SW 1271 (cell line): ENCODE measurements at regions not wholly inside any gene's neighbourhood (a gene's known extent, or its start where the extent isn't known, plus 50 kb on each side); places are given as distances from the start of the nearest gene placed in this dataset.

ENCODE experiments used
- DNase-seq, 2 experiments: peaks; one replicate each; lab custom pipeline; 2025; lab: John Stamatoyannopoulos, UW

- DNase-seq = no peak
These were observed 883.7 kb downstream of the GALC start for GRCh38 chr14:87109271-87109670.

GRCh38 chr14:87108726-87109125 lies 884.3 kb downstream of the GALC start:
- no peak for DNase-seq

- DNase-seq = no peak
These were observed 890.1 kb downstream of the GALC start for GRCh38 chr14:87102811-87103378.

DNA sequence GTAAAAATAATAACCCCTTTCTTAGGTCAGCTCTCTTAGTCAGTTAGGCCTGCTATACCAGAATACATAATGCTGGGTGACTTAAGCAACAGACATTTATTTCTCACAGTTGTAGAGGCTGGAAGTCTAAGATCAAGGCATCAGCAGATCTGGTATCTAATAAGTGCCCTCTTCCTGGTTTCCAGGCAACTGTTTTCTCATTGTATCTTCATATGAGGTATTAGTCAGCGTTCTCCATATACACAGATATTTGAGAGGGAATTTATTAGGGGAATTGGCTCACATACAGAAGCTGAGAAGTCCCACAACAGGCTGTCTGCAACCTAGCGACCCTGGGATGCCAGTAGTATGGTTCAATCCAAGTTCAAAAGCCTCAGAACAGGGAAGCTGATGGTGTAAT lies 896.0 kb downstream of the GALC start:
- DNase-seq = no peak

DNA sequence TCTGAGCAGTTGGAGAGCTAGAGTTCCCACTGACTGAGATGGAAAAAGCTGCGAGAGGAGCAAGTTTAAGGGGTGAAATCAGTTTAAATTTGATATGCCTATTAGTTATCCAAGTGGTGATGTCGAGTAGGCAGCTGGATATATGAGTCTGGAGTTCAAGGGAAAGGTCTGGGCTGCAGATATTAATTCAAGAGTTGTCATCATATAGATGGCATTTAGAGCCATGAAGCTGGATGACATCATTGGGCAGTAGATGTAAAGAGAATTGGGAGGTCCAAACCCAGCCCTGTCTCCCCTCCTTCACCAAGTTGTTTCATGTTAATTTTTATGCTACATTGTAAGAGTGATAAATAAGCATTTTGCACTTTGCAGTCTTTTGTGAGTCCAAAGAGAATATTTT lies 898.1 kb downstream of the GALC start:
- DNase-seq = no peak

DNA sequence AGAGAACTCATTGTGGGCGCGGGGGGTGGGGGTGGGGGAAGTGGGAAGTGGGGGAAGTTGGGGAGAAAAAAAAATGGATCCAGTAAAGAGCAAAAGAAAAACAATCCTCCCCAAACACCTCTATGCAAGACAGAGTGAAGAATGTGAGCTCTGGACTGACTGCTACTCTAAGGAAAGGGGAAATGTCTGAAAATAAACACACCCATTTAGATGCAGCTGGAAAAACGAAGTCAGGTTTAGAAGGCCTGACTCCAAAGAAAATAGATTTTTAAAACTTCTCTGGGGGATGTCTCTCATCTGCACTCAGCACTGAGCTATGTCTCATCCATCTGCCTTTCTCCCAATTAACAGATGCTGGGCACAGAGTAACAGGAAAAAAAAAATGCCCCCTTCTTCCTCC lies 904.4 kb downstream of the GALC start:
- no peak for DNase-seq

DNA sequence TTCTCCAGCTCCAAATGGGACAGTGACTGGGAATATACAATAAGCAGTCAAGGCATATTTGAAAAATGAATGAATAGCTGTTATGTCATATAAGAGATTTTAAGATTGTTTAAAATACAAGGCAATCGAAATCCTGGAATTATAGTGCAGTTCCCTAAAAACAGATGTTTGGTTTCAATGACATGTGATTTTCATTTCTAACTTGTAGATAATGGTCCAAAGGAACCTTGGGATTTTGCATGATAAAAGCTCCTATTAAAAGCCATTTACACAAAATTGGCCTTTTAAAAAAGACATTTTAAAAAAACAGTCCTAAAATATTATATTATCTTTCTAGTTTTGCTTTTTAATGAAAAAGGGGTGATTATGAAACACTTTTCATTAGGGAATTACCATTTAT lies 905.1 kb downstream of the GALC start:
- no peak for DNase-seq

GRCh38 chr14:87084908-87085307 lies 908.1 kb downstream of the GALC start:
- DNase-seq = no peak

- DNase-seq = no peak
These were observed 910.1 kb downstream of the GALC start for GRCh38 chr14:87082917-87083316.

DNA sequence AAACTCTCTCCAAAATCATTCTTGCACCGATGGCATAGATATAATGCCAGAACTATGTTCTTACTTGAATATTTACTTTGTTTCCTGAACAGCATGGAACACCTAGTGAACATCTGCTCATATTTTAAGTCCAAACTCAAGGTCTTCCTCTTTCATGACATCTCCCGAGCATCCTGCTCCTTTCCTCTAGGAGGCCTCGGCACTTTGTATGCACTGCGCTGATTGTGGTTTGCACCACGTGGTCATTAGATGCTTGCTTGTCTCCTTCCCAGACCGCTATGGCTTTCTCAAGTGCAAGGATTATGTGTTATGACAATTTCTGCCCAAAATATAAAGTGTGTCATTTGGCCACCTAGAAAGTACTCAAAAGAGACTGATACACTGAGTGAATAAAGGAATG lies 912.0 kb downstream of the GALC start:
- DNase-seq = no peak

DNA sequence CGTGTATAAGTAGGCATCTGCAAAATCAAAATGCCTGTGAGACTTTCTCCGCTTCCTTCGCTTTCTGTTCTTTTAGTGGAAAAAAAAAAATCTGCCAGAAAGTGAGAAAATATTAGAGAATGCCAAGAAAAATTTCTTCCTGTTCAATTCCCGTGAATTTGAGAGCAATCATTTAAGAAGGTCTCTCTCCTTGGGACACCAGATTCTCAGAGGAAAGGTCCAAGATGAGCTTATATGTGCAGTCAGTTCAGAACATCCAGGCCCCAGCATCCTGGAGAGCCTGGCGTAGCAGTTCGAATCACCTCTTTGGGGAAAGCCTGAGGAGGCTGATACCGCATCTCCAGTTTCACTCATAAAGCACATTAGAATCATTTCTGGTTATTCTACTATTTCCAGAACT lies 912.8 kb downstream of the GALC start:
- DNase-seq = no peak

DNA sequence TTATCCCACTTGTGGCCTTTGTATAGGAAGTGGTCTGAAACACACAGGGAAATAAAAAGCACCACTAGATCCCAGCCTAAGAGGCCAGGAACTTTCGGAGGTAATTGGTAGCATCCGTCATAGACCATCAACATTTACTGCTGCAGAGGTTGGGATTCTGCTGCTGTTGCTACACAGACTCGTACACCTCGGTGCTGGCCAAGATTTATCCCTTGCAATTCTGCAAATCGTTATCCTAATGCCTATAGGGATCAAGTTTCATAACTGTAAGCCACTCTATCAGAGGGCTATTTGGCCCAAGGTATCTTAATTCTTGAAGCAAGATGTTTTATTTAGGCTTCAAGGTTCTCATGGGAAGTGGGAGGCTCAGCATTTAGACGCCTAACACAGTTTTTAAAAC lies 913.6 kb downstream of the GALC start:
- DNase-seq = no peak

- no peak for DNase-seq
These were observed 916.1 kb downstream of the GALC start for GRCh38 chr14:87076922-87077321.

DNA sequence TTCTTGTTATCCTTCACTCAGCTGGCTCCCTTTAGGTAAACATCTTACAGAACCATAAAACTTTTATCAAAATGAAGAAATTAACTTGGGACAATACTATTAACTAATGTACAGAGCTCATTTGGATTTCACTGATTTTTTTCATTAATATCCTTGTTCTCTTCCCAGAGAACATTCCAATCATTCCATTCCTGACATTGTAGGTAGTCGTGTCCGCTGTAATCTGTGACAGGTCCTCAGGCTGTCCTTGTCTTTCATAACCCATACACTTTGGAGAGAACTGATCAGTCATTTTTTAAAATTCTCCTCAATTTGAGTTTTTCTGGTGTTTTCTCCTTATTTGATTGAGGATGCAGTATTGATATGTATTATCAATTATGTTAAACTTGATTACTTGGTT lies 916.8 kb downstream of the GALC start:
- no peak for DNase-seq

- no peak for DNase-seq
These were observed 919.0 kb downstream of the GALC start for GRCh38 chr14:87073880-87074570.

DNA sequence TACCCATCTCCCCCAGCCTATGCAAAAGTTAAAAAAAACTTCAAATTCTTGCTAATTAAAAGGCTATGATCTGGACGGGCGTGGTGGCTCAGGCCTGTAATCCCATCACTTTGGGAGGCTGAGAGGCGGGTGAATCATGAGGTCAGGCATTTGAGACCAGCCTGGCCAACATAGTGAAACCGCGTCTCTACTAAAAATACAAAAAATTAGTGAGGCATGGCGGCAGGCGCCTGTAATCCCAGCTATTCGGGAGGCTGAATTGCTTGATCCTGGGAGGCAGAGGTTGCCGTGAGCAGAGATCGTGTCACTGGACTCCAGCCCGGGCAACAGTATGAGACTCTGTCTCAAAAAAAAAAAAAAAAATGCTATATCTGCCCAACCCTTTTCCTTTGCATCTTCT lies 925.4 kb downstream of the GALC start:
- DNase-seq = no peak

- DNase-seq = no peak
These were observed 925.9 kb downstream of the GALC start for GRCh38 chr14:87067061-87067460.

DNA sequence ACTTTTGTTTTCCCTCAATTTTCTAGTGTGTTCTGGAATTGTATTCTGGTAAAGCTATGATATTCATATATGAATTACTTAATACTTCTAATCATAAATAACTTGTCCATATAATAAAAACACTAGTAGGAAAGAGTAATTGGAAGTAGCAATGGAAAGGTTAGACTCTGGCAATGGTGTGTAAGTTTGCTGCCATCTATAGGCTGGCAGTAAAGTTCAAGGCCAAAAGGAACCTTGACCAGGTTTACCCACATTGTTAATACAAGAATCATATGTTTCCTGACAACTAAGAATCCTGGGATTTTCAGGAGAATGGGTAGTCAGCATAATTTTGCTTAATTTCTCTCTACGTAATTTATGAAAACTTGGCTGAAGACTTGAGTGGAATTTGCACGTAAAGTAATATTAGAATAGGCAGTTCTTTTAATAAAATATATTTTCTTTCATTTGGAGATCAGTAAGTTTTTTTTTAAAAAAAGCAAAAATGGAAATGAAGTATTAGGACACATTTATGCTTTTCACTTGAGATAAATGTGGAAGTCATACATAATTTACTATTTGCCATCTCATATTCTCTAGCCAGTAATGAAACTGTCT lies 926.7 kb downstream of the GALC start:
- no peak for DNase-seq

- no peak for DNase-seq
These were observed 927.6 kb downstream of the GALC start for GRCh38 chr14:87065366-87065765.

DNA sequence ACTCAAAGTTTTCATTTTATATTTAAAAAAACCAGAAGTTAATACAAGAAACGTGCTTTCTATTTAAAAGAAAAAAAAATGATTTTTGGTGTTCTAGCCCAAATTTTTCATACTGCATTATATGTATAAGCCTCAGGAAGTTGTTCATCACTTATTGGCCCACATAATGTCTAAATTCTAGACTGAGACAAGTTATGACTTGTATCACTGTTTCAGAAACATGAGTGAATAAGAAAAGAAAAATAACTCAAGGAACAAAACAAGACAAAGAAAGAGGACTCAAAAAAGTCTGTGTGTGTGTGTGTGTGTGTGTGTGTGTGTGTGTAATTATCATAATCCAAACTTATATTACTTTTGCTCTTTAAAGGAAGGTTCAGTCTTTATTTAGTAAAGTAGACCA lies 929.8 kb downstream of the GALC start:
- no peak for DNase-seq

- no peak for DNase-seq
These were observed 932.6 kb downstream of the GALC start for GRCh38 chr14:87060405-87060804.

DNA sequence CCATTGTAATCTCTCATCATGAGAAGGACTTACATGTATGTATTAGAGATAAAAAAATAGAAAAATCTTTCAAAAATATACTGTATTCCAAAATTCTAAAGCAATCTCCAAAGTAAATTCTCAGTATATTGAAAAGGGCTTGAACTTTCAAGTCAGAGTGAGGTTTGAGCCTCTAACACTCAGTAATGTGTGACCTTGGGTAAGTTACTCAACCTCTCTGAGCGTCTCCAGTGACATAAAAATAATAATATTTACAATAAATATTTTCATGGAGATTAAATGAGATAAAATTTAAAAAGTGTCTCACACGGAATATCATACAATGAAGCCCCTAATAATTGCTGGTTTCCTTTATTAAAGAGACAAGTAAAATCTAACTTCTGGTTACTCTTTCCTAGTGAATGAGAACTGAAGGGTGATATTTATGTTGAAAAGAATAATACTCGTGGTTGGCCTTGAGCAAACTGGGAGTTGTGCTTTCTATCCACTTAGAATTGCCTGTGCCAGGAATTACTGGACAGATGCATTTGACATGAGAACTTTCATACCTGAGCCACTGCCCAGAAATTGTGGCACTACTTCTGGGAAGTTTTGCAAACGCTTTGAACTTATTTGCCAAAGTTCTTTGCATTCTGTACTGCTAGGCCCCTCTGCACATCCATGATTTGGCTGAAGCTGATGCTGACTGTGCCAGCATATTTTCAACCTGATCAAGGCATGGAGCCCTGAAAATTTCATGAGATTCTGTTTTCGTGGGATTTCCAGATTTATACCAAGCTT lies 933.7 kb downstream of the GALC start:
- DNase-seq = no peak

- DNase-seq = no peak
These were observed 938.0 kb downstream of the GALC start for GRCh38 chr14:87055007-87055406.
